ENCODE measurements at regions not wholly inside any gene's neighbourhood (a gene's known extent, or its start where the extent isn't known, plus 50 kb on each side); places are given as distances from the start of the nearest gene placed in this dataset.
A peak's percentile ranks its signal among the peaks of the same experiment; 100 is the strongest.
"Not testable (repeated sequence)": the region's sequence is repeated elsewhere in the genome, so short reads cannot be mapped to it uniquely, and the experiment has no call there.

GRCh38 chr16:58963479-58963878, 229.4 kb upstream of the GOT2 start:
- no peak for DNase-seq (ENCODE audit: low spot score)

GRCh38 chr16:58962811-58963210, 228.7 kb upstream of the GOT2 start:
- no peak for DNase-seq (ENCODE audit: low spot score)

GRCh38 chr16:58960484-58960883, 226.4 kb upstream of the GOT2 start:
- DNase-seq (ENCODE audit: low spot score) = no peak

- DNase-seq (ENCODE audit: low spot score) = no peak
Measured at GRCh38 chr16:58960034-58960433, 225.9 kb upstream of the GOT2 start.

GRCh38 chr16:58958749-58959148, 224.6 kb upstream of the GOT2 start:
- no peak for DNase-seq (ENCODE audit: low spot score)

- DNase-seq (ENCODE audit: low spot score) = no peak
Measured at GRCh38 chr16:58948244-58948643, 214.1 kb upstream of the GOT2 start.

GRCh38 chr16:58940609-58941008, 206.5 kb upstream of the GOT2 start:
- no peak for DNase-seq (ENCODE audit: low spot score)

- no peak for DNase-seq (ENCODE audit: low spot score)
Measured at GRCh38 chr16:58938811-58939210, 204.7 kb upstream of the GOT2 start.

- no peak for DNase-seq (ENCODE audit: low spot score)
Measured at GRCh38 chr16:58937661-58938060, 203.5 kb upstream of the GOT2 start.

- no peak for DNase-seq (ENCODE audit: low spot score)
Measured at GRCh38 chr16:58933186-58933585, 199.1 kb upstream of the GOT2 start.

- no peak for DNase-seq (ENCODE audit: low spot score)
Measured at GRCh38 chr16:58931436-58931835, 197.3 kb upstream of the GOT2 start.

GRCh38 chr16:58923094-58923493, 189.0 kb upstream of the GOT2 start:
- DNase-seq (ENCODE audit: low spot score) = no peak

- DNase-seq (ENCODE audit: low spot score) = no peak
Measured at GRCh38 chr16:58913456-58913855, 179.3 kb upstream of the GOT2 start.

GRCh38 chr16:58912571-58912970, 178.5 kb upstream of the GOT2 start:
- DNase-seq (ENCODE audit: low spot score) = no peak

- no peak for DNase-seq (ENCODE audit: low spot score)
Measured at GRCh38 chr16:58906981-58907715, 173.0 kb upstream of the GOT2 start.

- no peak for DNase-seq (ENCODE audit: low spot score)
Measured at GRCh38 chr16:58904291-58904690, 170.2 kb upstream of the GOT2 start.

GRCh38 chr16:58889516-58889915, 155.4 kb upstream of the GOT2 start:
- no peak for DNase-seq (ENCODE audit: low spot score)

GRCh38 chr16:58885528-58886170, 151.5 kb upstream of the GOT2 start:
- no peak for DNase-seq (ENCODE audit: low spot score)

- no peak for DNase-seq (ENCODE audit: low spot score)
Measured at GRCh38 chr16:58884141-58884540, 150.0 kb upstream of the GOT2 start.

- DNase-seq (ENCODE audit: low spot score) = no peak
Measured at GRCh38 chr16:58883131-58883530, 149.0 kb upstream of the GOT2 start.

GRCh38 chr16:58882292-58882691, 148.2 kb upstream of the GOT2 start:
- DNase-seq (ENCODE audit: low spot score) = peak; percentile 36

GRCh38 chr16:58878641-58879040, 144.5 kb upstream of the GOT2 start:
- not testable (repeated sequence) for DNase-seq (ENCODE audit: low spot score)

GRCh38 chr16:58866935-58867334, 132.8 kb upstream of the GOT2 start:
- no peak for DNase-seq (ENCODE audit: low spot score)

- no peak for DNase-seq (ENCODE audit: low spot score)
Measured at GRCh38 chr16:58863761-58864160, 129.6 kb upstream of the GOT2 start.

All from Ammon's horn (tissue), 1 donor.